ENCODE measurements at regions not wholly inside any gene's neighbourhood (a gene's known extent, or its start where the extent isn't known, plus 50 kb on each side); places are given as distances from the start of the nearest gene placed in this dataset.

GRCh38 chr6:164023535-164023934 is 609.0 kb downstream of the QKI start (continued):
- TF ChIP-seq JUND (IDR thresholded peaks at IDR 0.05) (no peak), EZH2 (IDR thresholded peaks at IDR 0.05) (no peak)

GRCh38 chr6:164022632-164023031 is 608.1 kb downstream of the QKI start:
- H2AFZ ChIP-seq (ENCODE audit: low read depth, low read length, poor library complexity, severe bottlenecking), result no peak overlapping the region
- H3K9me2 ChIP-seq (ENCODE audit: insufficient read depth), result no peaks in the 10 kb centered on the region
- no peak overlapping the region for H3K4me3 ChIP-seq (replicated peaks in 1 of 2; ENCODE audit: low read depth in 1 of 2, low read length in 2 of 2)
- ChIA-PET POLR2A (no interaction called here), CTCF (no interaction called here), RAD21 (ENCODE audit: low non-redundant PET in 1 of 2, low total read pairs in 2 of 2, uncharacterized antibody in 2 of 2, unreplicated experiment in 2 of 2) (no interaction called here)
- no peak for DNase-seq (ENCODE audit: low read depth, low spot score)
- H3K79me2 ChIP-seq (ENCODE audit: insufficient read depth, low read length), result no peaks in the 10 kb centered on the region
- H3K4me2 ChIP-seq (ENCODE audit: low read length), result no peak overlapping the region
- no peak overlapping the region for H3K27ac ChIP-seq (ENCODE audit: low read depth, low read length)
- H3K9me3 ChIP-seq (ENCODE audit: control insufficient read depth in 1 of 2, insufficient read depth in 1 of 2, low read depth in 1 of 2, low read length in 2 of 2), result no peaks in the 10 kb centered on the region; a peak in 1 of 4 replicates
- no peaks in the 10 kb centered on the region for H3K27me3 ChIP-seq (ENCODE audit: insufficient read depth, low read length)
- ATAC-seq, result no peak
- intact Hi-C loops (cut with micrococcal nuclease), result no loop called here
- H3K4me1 ChIP-seq (ENCODE audit: control insufficient read depth in 1 of 2, insufficient read depth in 2 of 2, low read length in 2 of 2), result no peaks in the 10 kb centered on the region
- H4K20me1 ChIP-seq (ENCODE audit: insufficient read depth), result no peaks in the 10 kb centered on the region
- H3K36me3 ChIP-seq (ENCODE audit: control insufficient read depth in 1 of 2, insufficient read depth in 2 of 2, low read length in 2 of 2), result no peaks in the 10 kb centered on the region
- no TSS peak for BruUV-seq (replicated peaks)
- H3K9ac ChIP-seq (ENCODE audit: low read length), result no peak overlapping the region
- TF ChIP-seq YY1 (IDR thresholded peaks at IDR 0.05; ENCODE audit: extremely low read depth, insufficient replicate concordance, low read depth, low read length) (no peak), TCF7L2 (IDR thresholded peaks at IDR 0.05; ENCODE audit: borderline replicate concordance, extremely low read depth, insufficient read depth, insufficient read length) (no peak)

- no peak overlapping the region for H3K9ac ChIP-seq (ENCODE audit: low read length)
- no peak overlapping the region for H3K27ac ChIP-seq (ENCODE audit: low read depth, low read length)
- ChIA-PET CTCF (no interaction called here), POLR2A (no interaction called here), RAD21 (ENCODE audit: low non-redundant PET in 1 of 2, low total read pairs in 2 of 2, uncharacterized antibody in 2 of 2, unreplicated experiment in 2 of 2) (no interaction called here)
- ATAC-seq (no peak), DNase-seq (ENCODE audit: low read depth, low spot score) (no peak)
- no peaks in the 10 kb centered on the region; a peak in 1 of 4 replicates for H3K9me3 ChIP-seq (ENCODE audit: control insufficient read depth in 1 of 2, insufficient read depth in 1 of 2, low read depth in 1 of 2, low read length in 2 of 2)
- no peaks in the 10 kb centered on the region for H3K79me2 ChIP-seq (ENCODE audit: insufficient read depth, low read length)
- H3K9me2 ChIP-seq (ENCODE audit: insufficient read depth), result no peaks in the 10 kb centered on the region
- no peaks in the 10 kb centered on the region for H3K27me3 ChIP-seq (ENCODE audit: insufficient read depth, low read length)
- BruUV-seq (replicated peaks), result no TSS peak
- H2AFZ ChIP-seq (ENCODE audit: low read depth, low read length, poor library complexity, severe bottlenecking), result no peak overlapping the region
- H3K4me1 ChIP-seq (ENCODE audit: control insufficient read depth in 1 of 2, insufficient read depth in 2 of 2, low read length in 2 of 2), result no peaks in the 10 kb centered on the region
- H4K20me1 ChIP-seq (ENCODE audit: insufficient read depth), result no peaks in the 10 kb centered on the region
- H3K36me3 ChIP-seq (ENCODE audit: control insufficient read depth in 1 of 2, insufficient read depth in 2 of 2, low read length in 2 of 2), result no peaks in the 10 kb centered on the region
- H3K4me2 ChIP-seq (ENCODE audit: low read length), result no peak overlapping the region
- H3K4me3 ChIP-seq (replicated peaks in 1 of 2; ENCODE audit: low read depth in 1 of 2, low read length in 2 of 2), result no peak overlapping the region
- TF ChIP-seq TCF7L2 (IDR thresholded peaks at IDR 0.05; ENCODE audit: borderline replicate concordance, extremely low read depth, insufficient read depth, insufficient read length) (no peak), YY1 (IDR thresholded peaks at IDR 0.05; ENCODE audit: extremely low read depth, insufficient replicate concordance, low read depth, low read length) (no peak), FOSL1 (IDR thresholded peaks at IDR 0.05; ENCODE audit: low read depth) (no peak)
- intact Hi-C loops (cut with micrococcal nuclease), result no loop called here
Observed at GRCh38 chr6:164021589-164022250, 607.2 kb downstream of the QKI start.
